HL-60 (cell line): ENCODE measurements at regions not wholly inside any gene's neighbourhood (a gene's known extent, or its start where the extent isn't known, plus 50 kb on each side); places are given as distances from the start of the nearest gene placed in this dataset.

Experiments used
- DNase-seq, 2 experiments: peaks; one replicate each; pipeline ENCODE4 v3.0.0-alpha.2; 2010 to 2020; ENCODE audit warnings: low read depth in 1 of 2, low spot score in 1 of 2
- H3K27ac ChIP-seq: fragments of 250-450 bp; sonication (Bioruptor Pico); replicated peaks from 2 replicates; pipeline ENCODE4 v1.5.1; 2020; ENCODE audit warnings: mild to moderate bottlenecking, moderate library complexity
- H3K27me3 ChIP-seq: fragments of 250-450 bp; sonication (Bioruptor Pico); 2 replicates; pipeline ENCODE4 v1.5.1; 2021; ENCODE audit warnings: mild to moderate bottlenecking, moderate library complexity; ENCODE audit not compliant: insufficient read depth, poor library complexity, severe bottlenecking
- H3K4me3 ChIP-seq: replicated peaks from 2 replicates; pipeline ENCODE4 v1.5.1; 2011; ENCODE audit warnings: mild to moderate bottlenecking, control low read depth, low read length; ENCODE audit not compliant: insufficient read depth
- GABPA ChIP-seq: IDR thresholded peaks from 2 replicates; pipeline ENCODE4 v1.6.1; 2012; ENCODE audit warnings: low read depth
- POLR2AphosphoS5 ChIP-seq: IDR thresholded peaks from 2 replicates; pipeline ENCODE4 v1.6.1; 2012; ENCODE audit warnings: low read depth
- SPI1 ChIP-seq: IDR thresholded peaks from 2 replicates; pipeline ENCODE4 v1.6.1; 2012; ENCODE audit warnings: low read depth, mild to moderate bottlenecking, borderline replicate concordance
- TF ChIP-seq, protein P1 (sequence below): IDR thresholded peaks from one replicate; pipeline ENCODE4 v1.5.1; 2011; ENCODE audit warnings: low read length, control low read depth, inconsistent platforms; ENCODE audit not compliant: insufficient read depth
- TF ChIP-seq, protein P2 (sequence below): IDR thresholded peaks from 2 replicates; pipeline ENCODE4 v1.6.1; 2012; ENCODE audit warnings: low read depth; ENCODE audit not compliant: insufficient replicate concordance

DNA sequence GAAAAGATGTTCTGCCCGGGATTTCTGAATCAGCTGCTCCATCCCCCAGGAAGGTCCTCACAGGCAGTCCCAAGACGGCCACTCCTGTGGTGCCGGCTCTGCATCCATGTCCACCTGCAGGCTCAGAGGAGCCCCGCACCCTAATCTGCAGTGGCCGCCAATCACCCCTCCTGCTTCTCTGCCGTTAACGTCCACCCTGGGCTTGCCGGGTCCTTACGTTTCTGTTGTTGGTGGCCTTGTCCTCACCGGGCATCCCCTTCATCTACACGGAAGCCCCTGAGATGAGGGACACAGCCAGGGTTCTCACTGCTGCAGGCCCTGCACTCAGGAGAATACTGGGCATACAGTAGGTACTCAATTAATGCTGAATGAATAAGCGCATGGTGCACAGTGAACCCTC is 131.5 kb upstream of the SNTG2 start:
- Histone ChIP-seq H3K27ac (no peak overlapping the region), H3K27me3 (no peaks in the 10 kb centered on the region), H3K4me3 (no peak overlapping the region)
- DNase-seq: no peak
- TF ChIP-seq SPI1: no peak
- TF ChIP-seq, protein P1, sequence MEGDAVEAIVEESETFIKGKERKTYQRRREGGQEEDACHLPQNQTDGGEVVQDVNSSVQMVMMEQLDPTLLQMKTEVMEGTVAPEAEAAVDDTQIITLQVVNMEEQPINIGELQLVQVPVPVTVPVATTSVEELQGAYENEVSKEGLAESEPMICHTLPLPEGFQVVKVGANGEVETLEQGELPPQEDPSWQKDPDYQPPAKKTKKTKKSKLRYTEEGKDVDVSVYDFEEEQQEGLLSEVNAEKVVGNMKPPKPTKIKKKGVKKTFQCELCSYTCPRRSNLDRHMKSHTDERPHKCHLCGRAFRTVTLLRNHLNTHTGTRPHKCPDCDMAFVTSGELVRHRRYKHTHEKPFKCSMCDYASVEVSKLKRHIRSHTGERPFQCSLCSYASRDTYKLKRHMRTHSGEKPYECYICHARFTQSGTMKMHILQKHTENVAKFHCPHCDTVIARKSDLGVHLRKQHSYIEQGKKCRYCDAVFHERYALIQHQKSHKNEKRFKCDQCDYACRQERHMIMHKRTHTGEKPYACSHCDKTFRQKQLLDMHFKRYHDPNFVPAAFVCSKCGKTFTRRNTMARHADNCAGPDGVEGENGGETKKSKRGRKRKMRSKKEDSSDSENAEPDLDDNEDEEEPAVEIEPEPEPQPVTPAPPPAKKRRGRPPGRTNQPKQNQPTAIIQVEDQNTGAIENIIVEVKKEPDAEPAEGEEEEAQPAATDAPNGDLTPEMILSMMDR: no peak
- TF ChIP-seq GABPA: no peak
- TF ChIP-seq POLR2AphosphoS5: no peak
- TF ChIP-seq, protein P2, sequence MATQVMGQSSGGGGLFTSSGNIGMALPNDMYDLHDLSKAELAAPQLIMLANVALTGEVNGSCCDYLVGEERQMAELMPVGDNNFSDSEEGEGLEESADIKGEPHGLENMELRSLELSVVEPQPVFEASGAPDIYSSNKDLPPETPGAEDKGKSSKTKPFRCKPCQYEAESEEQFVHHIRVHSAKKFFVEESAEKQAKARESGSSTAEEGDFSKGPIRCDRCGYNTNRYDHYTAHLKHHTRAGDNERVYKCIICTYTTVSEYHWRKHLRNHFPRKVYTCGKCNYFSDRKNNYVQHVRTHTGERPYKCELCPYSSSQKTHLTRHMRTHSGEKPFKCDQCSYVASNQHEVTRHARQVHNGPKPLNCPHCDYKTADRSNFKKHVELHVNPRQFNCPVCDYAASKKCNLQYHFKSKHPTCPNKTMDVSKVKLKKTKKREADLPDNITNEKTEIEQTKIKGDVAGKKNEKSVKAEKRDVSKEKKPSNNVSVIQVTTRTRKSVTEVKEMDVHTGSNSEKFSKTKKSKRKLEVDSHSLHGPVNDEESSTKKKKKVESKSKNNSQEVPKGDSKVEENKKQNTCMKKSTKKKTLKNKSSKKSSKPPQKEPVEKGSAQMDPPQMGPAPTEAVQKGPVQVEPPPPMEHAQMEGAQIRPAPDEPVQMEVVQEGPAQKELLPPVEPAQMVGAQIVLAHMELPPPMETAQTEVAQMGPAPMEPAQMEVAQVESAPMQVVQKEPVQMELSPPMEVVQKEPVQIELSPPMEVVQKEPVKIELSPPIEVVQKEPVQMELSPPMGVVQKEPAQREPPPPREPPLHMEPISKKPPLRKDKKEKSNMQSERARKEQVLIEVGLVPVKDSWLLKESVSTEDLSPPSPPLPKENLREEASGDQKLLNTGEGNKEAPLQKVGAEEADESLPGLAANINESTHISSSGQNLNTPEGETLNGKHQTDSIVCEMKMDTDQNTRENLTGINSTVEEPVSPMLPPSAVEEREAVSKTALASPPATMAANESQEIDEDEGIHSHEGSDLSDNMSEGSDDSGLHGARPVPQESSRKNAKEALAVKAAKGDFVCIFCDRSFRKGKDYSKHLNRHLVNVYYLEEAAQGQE: no peak

DNA sequence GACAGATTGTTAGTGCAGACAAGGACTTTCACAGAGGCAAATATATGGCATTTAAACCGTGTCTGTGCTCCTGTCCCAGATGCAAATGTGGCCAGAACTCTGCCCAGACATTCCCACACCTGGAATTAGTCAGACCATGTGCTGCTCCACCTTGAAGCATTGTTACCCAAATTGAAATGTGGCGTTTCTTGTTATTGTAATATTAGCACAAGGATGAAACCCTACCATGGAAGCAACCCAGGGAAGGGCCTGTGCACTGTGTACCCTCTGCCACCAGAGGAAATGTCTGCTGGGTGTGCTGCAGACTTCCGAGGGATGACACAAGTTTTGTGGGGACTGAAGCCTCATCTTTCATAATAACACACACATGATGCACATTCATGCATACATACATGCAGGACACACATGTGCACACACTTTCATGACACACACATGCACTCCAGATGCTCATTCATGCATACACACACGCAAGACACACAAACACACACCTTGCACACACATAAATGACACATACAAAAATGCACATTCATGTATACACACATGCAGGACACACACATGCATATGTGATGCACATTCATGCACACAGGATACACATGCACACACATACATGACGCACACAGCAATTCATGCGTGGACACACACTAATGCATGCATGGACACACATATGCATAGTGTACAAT is 133.2 kb upstream of the SNTG2 start:
- no peak for DNase-seq
- TF ChIP-seq POLR2AphosphoS5: no peak
- H3K4me3 ChIP-seq: no peak overlapping the region
- no peak overlapping the region for H3K27ac ChIP-seq
- no peaks in the 10 kb centered on the region for H3K27me3 ChIP-seq

DNA sequence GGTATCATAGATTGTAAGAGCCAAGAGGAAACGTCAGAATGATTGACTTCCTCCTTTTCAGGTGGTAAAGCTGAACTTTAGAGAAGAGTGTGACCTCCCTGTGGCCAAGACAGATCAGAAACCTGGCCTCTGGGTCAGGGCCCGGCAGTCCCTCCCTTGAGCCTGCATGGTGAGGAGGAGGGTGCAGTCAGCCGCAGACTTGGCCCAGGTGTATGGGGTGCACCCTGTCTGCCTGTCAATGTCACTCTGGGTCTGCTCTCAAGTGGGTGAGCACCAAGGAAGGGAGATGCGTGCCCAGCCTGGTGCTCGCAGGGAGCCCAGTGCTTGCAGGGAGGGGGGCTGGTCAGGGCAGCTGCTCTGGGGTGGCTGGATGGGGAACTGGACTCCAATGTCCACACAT is 134.4 kb upstream of the SNTG2 start:
- Histone ChIP-seq H3K4me3 (no peak overlapping the region), H3K27me3 (no peaks in the 10 kb centered on the region), H3K27ac (no peak overlapping the region)
- TF ChIP-seq SPI1 (no peak; the same call in 1 of the 2 replicates), GABPA (no peak), POLR2AphosphoS5 (no peak)
- TF ChIP-seq, protein P1: no peak
- TF ChIP-seq, protein P2: no peak
- no peak for DNase-seq

DNA sequence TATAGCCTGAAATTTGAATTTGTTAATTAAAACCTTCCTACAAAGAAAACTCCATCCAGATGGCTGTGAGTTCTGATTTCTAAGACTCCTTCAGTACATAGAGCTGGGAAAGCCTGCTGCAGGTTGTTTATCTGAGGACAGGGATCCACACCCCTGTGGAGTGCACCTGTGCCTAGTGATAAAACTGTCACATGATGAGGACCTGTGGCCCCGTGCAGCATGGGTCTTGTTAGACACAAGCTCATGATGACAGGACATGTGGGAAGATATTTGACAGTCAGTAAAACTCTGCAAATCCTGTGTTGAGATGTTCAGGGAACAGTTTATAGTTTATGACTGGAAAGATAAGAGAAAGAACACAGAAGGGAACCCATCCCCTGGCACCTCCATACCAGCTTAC is 133.2 kb upstream of the TMEM18 start:
- Histone ChIP-seq H3K27me3 (no peaks in the 10 kb centered on the region), H3K27ac (no peak overlapping the region), H3K4me3 (no peak overlapping the region)
- DNase-seq: no peak
- TF ChIP-seq GABPA (no peak), SPI1 (no peak), POLR2AphosphoS5 (no peak)
- TF ChIP-seq, protein P2: no peak
- TF ChIP-seq, protein P1: no peak
